Calu3 (cell line): ENCODE measurements at regions not wholly inside any gene's neighbourhood (a gene's known extent, or its start where the extent isn't known, plus 50 kb on each side); places are given as distances from the start of the nearest gene placed in this dataset.

ENCODE experiments used
- BruUV-seq: library from RNA; stranded (reverse); fragments of 400-500 nt; replicated peaks from 2 replicates; lab custom pipeline; 2021; lab: Mats Ljungman, UMichigan
- CTCF ChIA-PET: fragments of 300-600 bp; sonication (Branson Sonifier 250); formaldehyde crosslinking; loops from one replicate; lab custom pipeline; 2022; ENCODE audit warnings: antibody characterized with exemption; lab: Charles Lee
- DNase-seq: peaks from one replicate; pipeline ENCODE4 v3.0.0; 2022
- H3K27ac Mint-ChIP-seq: one replicate; pipeline ENCODE4 v1.8.0; 2022; ENCODE audit warnings: mixed read lengths; ENCODE audit not compliant: unreplicated experiment
- H3K27me3 Mint-ChIP-seq: one replicate; pipeline ENCODE4 v1.8.0; 2022; ENCODE audit warnings: mixed read lengths; ENCODE audit not compliant: unreplicated experiment
- H3K36me3 Mint-ChIP-seq: one replicate; pipeline ENCODE4 v1.8.0; 2022; ENCODE audit warnings: mild to moderate bottlenecking, moderate library complexity, mixed read lengths; ENCODE audit not compliant: insufficient read depth, unreplicated experiment
- H3K4me1 Mint-ChIP-seq: one replicate; pipeline ENCODE4 v1.8.0; 2022; ENCODE audit warnings: mild to moderate bottlenecking, low read depth, mixed read lengths; ENCODE audit not compliant: unreplicated experiment
- H3K4me3 Mint-ChIP-seq: one replicate; pipeline ENCODE4 v1.8.0; 2022; ENCODE audit warnings: mild to moderate bottlenecking, low read depth, moderate library complexity, mixed read lengths; ENCODE audit not compliant: unreplicated experiment
- H3K9me3 Mint-ChIP-seq: one replicate; pipeline ENCODE4 v1.8.0; 2022; ENCODE audit warnings: low read depth, mixed read lengths; ENCODE audit not compliant: unreplicated experiment
- CTCF ChIP-seq: fragments of 200-600 bp; IDR thresholded peaks from one replicate; pipeline ENCODE4 v1.8.0; 2022; ENCODE audit warnings: antibody characterized with exemption; ENCODE audit not compliant: unreplicated experiment
- intact Hi-C: fragments of 100-400 bp; cut with micrococcal nuclease; formaldehyde crosslinking; loops from one replicate; pipeline ENCODE4 v1.10.0; 2022; ENCODE audit not compliant: unreplicated experiment

GRCh38 chr15:70199124-70199482 is 101.4 kb upstream of the TLE3 start:
- Mint-ChIP-seq H3K27me3 (peaks cover 37% of the 10 kb centered on the region), H3K4me1 (peaks cover 13% of the 10 kb centered on the region), H3K9me3 (no peaks in the 10 kb centered on the region), H3K4me3 (no peak overlapping the region), H3K27ac (no peak overlapping the region), H3K36me3 (peaks cover 6% of the 10 kb centered on the region)
- intact Hi-C loops, result no loop called here
- CTCF ChIA-PET, result no interaction called here
- TF ChIP-seq CTCF, result no peak
- no peak for DNase-seq
- no TSS peak for BruUV-seq

- no peak for DNase-seq
- CTCF ChIA-PET, result interaction anchor here (0.5 to 0.7 kb wide), 2 partner anchors 18 to 808 kb away, joined by 3 read pairs; no protein-coding TSS in a partner anchor
- Mint-ChIP-seq H3K36me3 (peaks cover 6% of the 10 kb centered on the region), H3K9me3 (no peaks in the 10 kb centered on the region), H3K27ac (no peak overlapping the region), H3K4me1 (peaks cover 13% of the 10 kb centered on the region), H3K4me3 (no peak overlapping the region), H3K27me3 (peaks cover 37% of the 10 kb centered on the region)
- no TSS peak for BruUV-seq
- intact Hi-C loops, result no loop called here
- no peak for TF ChIP-seq CTCF
Measured at GRCh38 chr15:70198441-70199123, 100.9 kb upstream of the TLE3 start.

- CTCF ChIA-PET, result interaction anchor here (0.5 to 0.7 kb wide), 2 partner anchors 19 to 807 kb away, joined by 3 read pairs; no protein-coding TSS in a partner anchor
- Mint-ChIP-seq H3K27ac (no peak overlapping the region), H3K9me3 (no peaks in the 10 kb centered on the region), H3K36me3 (peaks cover 6% of the 10 kb centered on the region), H3K27me3 (peaks cover 37% of the 10 kb centered on the region), H3K4me3 (no peak overlapping the region), H3K4me1 (peaks cover 13% of the 10 kb centered on the region)
- BruUV-seq, result no TSS peak
- DNase-seq, result peak; percentile 36
- no peak for TF ChIP-seq CTCF
- intact Hi-C loops, result no loop called here
Measured at GRCh38 chr15:70197945-70198361, 100.2 kb upstream of the TLE3 start.

- Mint-ChIP-seq H3K4me1 (peaks cover 13% of the 10 kb centered on the region), H3K36me3 (peaks cover 6% of the 10 kb centered on the region), H3K27me3 (peaks cover 37% of the 10 kb centered on the region), H3K4me3 (no peak overlapping the region), H3K27ac (peak overlapping the region; percentile 80), H3K9me3 (no peaks in the 10 kb centered on the region)
- TF ChIP-seq CTCF, result no peak
- intact Hi-C loops, result no loop called here
- BruUV-seq, result no TSS peak
- CTCF ChIA-PET, result no interaction called here
- no peak for DNase-seq
Measured at GRCh38 chr15:70197318-70197944, 99.7 kb upstream of the TLE3 start.
